ENCODE measurements at regions not wholly inside any gene's neighbourhood (a gene's known extent, or its start where the extent isn't known, plus 50 kb on each side); places are given as distances from the start of the nearest gene placed in this dataset.

- DNase-seq: no peak
These were observed 147.2 kb upstream of the KLF14 start for GRCh38 chr7:130881091-130881798.

DNA sequence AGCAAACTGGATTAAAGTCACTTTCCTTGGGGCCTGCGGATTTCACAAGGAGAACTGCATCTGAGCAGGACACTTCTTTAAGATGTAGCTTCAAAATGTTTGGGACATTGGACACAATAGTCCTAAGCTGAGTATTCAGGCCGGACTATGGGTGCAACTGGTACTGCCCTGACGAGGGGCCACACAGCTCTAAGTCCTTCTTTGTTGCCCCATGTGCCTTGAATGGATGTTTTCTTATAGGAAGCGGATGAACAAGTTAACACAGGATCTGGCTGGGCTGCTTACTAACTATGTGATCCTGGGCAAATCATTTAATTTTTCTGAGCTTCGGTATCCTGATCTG lies 147.8 kb upstream of the KLF14 start:
- no peak for DNase-seq

DNA sequence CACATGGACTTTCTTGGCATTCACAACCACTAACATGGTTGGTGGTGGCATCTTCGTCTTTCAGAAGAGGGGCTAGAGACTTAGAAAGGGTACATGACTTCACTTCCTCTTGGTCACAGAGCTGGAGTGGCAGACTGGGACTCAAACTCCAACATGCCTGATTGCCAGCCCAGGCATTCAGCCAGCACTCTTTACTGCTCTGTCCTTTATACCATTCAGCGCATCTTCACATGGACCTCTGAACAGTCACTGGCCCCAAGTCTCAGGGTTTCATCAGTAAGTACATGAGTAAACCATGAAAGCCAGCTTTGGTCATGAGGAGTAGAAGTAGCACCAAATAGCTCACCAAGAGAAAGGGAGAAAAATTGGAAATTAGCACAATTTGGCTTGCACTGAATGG lies 148.4 kb upstream of the KLF14 start:
- DNase-seq: no peak

GRCh38 chr7:130883928-130884327 lies 149.9 kb upstream of the KLF14 start:
- no peak for DNase-seq

DNA sequence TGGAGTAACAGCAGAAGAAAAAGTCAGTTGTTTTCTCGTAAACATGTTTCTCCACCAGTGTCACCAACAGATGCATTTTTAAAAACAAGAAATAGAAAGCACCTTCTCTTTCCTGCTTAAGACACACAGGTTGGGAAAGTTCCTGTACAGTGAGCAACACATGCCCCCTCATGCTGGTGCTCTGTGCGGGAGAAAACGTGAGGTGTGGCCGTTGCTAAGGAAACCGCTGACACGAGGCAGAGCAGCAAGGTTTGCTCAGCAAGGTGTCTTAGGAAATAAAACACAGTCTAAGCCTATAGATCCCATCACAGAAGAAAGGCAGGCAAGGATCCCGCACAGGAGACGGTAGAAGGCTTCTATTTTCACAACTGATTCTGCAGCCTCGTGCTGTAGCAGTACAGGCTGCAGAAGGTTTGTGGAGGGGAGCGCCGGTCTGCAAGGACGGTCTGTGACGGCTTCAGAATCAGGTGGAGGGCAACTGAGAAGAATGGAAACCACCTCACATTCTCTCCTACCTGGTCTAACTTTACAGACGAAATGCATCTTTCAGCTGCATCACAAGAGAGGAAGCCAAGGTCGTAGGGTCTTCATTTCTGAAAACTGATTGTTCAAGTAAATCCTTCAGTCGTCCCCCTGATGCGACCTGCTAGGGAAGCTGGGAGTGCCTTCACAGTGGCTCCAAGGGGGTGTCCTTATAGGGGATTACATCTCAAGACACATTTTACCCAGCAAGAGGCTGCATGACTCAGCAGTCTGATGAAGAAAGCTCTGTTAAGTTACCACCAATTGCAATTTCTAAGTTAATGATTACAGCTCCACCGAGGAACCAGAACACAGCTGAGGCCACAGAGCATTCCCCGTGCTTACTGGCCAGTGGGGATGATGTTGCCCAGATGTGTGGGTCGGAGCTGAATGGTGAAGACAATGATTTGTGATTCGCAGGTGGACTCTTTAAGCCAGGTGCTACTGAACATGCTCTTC lies 150.7 kb upstream of the KLF14 start:
- DNase-seq: no peak

DNA sequence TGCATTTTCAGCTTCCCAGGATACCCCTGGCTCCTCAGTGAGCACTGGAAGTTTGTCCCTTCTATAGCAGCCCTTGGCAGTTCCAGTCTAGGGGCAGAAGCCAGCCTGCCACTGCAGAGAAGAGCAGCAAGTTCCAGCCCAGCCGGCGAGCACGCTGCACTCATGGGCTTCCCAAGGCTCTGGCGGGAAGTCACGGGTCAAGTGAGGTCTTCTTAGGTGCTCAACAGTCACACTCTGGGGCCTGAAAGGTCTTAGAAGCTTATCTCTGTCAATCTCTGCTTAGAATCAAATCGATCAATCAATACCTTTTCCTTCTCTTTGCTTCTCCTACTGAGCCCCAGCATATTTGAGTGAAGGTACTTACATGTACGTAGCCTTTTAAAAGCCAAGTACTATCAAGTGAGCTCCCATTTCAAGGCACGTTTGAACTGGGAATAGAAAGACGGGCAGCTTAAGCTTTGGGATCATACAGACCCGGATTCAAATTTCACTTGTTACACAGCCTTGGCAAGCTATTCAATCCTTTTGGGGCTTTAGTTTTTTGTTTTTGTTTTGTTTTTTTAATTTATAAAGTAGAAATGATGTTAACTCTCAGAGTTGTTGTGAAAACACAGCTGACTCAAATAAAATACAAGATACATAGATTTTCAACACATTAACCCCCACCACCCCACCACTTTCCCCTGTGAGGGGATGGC lies 152.6 kb upstream of the KLF14 start:
- DNase-seq: no peak

DNA sequence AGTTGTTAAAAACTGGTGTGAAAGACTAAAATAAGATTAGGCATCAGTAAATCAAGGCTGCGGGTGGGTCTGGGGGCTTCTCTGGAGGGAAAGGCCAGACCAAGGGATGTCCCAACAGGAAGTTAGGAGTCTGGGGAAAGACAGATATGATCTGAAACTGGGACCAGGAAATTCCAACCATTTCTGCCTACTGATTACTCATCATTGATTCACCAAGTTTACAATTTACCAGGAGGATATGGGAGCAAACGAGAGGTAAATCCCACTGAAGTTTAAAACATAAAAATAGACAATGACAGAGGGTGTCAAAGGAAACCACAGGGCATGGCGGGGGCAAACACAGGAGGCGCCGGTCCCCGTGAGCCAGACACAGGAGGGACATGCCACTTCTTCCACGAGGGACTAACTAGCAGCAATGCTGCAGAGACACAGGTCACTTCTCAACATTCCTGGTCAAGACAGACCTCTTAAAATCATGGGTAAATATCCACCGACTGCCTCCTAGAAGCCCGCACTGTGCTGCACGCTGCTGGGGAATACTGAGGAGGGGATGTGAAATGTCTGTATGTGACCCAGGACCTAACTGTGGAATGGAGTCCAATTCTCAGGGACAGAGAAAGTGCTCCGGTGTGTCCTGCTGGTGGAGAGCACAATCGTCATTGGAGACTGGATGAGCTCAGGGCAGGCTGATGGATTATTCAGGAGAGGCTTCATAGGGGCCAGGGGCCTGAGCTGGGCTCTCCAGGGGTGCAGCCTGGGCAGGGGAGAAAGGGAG lies 153.4 kb upstream of the KLF14 start:
- no peak for DNase-seq

DNA sequence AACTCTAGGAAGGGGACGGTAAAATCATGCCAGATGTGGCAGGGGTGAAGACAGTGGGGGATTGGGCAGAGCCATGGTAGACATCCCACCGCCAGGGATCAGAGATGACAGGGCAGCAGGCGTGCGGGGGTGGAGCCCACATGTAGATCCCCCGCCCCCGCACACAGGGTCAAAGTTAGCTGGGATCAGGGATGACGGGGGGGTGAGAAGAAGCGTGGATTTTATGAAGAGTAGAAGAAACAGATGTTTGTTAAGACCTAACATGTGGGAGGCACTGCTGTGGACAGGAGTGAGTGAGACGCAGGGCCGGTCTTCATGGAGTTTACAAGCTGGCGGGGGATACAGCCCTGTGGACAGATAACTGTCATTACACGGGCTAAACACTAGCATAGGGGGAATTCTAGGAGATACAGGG lies 154.0 kb upstream of the KLF14 start:
- DNase-seq: no peak

DNA sequence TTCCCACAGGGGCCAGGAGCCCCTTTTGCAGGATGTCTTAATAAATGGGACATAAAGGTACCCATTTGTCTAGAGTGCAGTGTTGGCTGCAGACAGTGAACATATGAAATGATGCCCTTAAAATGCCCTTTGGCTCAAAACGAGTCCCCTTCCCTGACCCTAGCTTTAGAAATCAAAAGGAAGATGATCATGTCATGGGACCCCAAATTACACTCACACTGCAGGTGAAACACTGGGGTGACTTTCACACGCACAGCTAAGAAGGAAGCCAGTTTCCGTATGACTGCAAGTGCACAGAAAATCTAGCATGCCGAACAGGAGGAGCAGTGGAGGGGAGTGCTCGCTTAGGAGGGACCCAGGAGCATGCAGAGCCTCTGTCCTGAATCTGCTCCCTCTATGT lies 154.5 kb upstream of the KLF14 start:
- DNase-seq: no peak

DNA sequence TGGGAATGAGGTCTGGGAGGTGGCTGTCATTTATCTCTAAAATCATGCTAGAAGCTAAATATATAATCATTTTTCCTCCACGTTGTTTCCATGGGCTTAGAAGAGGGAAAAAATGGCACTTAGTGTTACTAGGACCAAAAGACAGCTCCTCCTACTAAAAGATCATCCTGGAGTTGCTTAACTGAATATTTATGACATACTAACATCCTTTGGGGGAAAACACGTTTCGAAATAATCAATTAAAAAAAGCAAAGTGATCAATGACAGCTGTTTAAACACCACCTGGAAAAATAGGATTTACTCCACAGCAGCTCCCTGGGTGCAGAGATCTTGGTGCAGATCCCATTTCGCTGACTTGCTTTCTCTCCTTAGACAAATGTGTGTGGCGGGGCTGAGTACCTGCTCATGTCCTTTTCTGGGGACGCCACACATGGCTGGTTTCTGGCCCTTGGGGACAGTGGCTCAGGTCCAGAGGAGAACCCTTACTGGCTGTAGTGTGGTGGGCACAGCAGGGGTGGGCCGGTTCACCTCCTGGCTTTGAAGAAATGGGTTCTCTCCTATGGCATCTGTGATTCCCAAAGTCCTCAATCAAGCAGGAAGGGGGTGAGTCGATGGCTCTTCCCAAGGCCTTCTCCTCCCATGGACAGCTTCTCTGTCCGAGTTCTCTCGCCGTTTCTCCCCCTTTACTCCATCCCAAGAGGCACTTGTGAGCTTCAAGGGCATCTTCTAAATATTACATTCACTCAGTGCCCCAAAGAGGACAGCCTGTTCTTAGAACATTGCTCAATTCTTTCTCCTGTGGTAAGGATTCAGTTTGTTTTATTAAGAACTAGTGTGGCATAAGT lies 156.4 kb upstream of the KLF14 start:
- no peak for DNase-seq

GRCh38 chr7:130891254-130892094 lies 157.5 kb upstream of the KLF14 start:
- DNase-seq: no peak

DNA sequence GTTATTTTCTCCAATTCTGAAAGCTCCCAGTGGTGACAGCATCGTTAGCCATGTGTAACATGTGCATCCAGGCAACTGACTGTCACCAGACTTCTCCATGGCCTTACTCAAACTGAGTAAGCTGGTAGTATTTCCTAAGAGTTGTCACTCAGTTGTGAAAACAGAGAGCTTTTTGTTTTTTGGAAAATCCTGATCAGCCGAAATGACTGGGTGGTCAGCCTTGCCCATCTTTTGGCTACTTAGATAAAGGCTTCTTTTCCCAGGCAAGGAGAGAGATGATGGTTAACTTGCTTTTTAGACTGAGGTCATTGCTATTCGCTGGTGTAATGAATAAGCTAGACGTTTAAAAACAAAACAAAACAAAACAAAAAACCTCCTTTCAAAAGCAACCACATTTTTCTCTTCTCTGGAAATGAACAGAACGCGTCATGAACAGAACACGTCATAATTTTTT lies 159.5 kb upstream of the KLF14 start:
- DNase-seq: no peak

DNA sequence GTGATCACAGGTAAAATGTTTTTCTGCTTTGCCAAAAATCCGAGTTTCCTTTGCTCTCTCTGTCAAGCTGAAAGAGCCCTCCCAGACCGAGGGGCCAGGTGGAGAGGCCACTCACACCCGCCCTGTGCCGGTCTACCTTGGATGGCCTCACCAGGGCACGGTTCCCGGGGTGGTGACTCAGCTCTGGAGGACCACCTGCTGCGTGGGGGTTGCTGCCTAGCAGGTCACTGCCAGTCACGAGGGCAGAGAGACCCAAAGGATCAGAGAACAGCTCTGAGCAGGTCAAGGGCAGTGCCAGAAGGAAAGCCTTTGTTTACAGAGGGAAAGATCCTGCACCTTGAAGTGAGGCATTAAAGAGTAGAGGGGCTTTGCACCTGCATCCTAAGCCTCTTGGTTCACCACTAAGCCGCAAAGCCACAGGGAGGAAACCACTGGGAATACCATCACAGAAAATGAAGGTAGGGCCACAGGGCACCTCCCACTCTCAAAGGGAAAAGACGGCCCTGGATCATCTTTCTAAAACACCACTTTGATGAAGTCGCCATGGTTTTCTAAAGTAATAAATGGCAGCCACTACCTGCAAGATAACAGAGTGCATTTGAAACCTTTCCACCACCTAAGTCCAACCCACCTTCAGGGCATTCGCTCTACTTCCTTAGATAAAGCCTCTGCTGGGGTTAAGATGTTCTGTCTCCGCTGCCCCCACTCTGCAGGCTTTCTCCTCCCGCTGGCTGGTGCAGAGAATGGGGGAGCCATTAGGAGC lies 160.3 kb upstream of the KLF14 start:
- no peak for DNase-seq

DNA sequence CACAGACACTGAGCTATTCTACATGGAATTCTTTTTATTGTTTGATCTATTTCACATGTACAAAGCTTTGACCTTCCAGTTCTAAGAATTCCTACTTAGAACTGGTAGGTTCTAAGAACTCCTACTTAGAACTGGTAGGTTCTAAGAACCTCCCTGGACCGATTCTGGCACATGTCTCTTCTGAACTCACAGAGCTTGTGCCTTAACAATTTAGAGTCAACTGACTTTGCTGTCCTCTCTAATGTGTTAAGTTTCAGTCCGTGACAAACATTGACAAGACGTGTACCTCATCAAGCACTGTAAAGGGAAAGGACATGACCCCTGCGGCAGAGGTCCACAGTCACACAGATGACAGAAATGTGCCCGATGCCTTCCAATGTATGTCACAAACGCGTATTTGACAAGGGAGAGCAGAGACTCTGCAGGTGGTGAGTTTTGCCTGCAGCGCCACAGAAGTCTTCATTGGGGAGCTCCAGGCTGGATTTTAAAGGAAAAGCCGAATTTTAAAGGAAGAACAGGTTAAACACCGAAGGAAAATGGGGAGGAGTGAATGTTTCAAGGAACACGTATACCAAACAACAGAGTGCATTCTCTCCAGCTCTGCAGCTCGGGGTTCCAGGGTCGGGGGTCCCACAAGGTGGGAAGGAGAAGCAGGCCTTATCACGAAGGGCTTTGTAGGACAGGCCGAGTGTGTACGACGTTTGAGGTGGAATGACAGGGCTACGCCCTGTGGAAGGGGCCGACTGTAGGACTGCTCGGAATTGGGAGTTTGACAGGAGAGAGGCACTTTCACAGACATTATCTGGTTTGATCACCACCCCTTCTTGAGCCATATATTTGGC lies 161.1 kb upstream of the KLF14 start:
- DNase-seq: no peak

DNA sequence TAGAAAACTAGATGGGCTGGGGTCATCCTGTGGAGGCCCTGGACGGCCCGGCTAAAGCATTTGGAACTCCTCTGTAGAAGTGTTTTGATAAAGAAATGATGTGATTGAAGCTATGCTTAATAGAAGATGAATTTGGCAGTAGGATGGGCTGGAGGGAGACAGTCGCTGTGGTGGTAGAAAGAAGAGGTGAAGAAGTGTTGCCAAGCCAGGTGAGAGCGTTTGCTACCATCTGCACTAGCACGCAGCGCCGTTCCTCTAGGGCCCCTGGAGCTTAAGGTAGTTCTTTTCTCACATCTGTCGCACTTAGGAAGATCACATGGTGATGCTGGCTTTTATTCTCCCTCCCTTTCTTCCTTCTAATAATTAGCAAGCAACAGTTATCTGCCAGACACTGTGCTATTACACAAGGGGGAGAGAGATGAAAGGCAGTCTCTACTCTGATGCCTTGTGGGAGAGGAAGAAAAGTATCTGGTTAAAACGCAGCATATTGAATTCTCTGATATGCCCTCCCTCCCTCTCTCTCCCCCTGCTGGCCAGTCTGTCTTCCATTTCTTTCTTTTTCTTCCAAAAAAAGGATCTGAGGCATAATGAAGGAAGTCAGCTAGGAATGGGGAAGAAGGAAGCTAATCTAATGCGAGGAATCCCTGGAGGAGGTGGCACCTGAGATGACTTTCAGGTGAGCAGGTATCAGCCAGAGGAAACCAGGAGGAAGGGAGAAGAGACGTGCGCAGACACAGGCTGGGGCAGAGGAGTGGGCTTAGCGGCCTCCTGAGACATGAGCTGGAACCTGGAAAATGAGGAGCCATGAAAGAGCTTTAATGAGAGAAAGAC lies 162.3 kb upstream of the KLF14 start:
- no peak for DNase-seq

DNA sequence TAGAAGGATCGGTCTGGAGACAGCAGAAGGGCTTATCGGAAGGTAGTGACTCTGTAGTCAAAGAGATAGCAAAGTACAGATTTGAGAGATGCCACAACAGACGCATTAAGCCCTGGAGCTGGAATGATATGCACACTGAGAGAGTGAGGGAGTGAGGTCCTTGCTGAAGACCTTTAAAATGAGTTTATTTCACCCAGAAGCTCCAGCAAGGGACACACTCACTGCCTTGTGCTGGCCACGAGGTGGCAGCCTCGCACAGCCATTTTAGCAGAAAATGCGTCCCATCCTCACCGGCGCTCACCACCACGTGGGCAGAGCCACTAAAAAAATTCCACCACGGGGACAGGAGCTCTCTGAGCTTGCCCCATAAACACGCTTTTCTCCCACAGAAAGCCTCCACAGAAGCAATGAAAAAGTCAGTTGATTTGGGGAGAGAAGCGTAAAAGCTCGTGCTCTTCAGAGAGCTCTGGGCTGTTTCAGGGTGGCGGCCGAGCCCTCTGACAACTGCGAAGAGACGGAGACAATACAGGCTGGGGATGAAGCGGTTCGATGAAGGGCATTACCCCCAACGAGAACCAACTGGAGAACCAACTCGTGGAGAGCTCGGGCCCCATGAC lies 163.0 kb upstream of the KLF14 start:
- DNase-seq: peak in 1 of 2 donors; percentile 63

Measured in stimulated activated CD4-positive, alpha-beta T cell treated with anti-CD3 and anti-CD28 coated beads, Interleukin-2, amount 100 ng/mL, for 48 hours (primary cell).